Erythroblast (primary cell): ENCODE measurements at regions not wholly inside any gene's neighbourhood (a gene's known extent, or its start where the extent isn't known, plus 50 kb on each side); places are given as distances from the start of the nearest gene placed in this dataset.
"Not testable (repeated sequence)": the region's sequence is repeated elsewhere in the genome, so short reads cannot be mapped to it uniquely, and the experiment has no call there.

Experiments
- DNase-seq, 2 experiments: peaks; one replicate each; lab custom pipeline; 2025; lab: John Stamatoyannopoulos, UW
- GATA1 ChIP-seq: IDR thresholded peaks from 2 replicates; pipeline ENCODE4 v1.6.1; 2011; ENCODE audit warnings: low read depth, mild to moderate bottlenecking, control low read depth, low read length, moderate library complexity
- POLR2A ChIP-seq: IDR thresholded peaks from 2 replicates; pipeline ENCODE4 v1.6.1; 2011; ENCODE audit warnings: mild to moderate bottlenecking, low read length

DNA sequence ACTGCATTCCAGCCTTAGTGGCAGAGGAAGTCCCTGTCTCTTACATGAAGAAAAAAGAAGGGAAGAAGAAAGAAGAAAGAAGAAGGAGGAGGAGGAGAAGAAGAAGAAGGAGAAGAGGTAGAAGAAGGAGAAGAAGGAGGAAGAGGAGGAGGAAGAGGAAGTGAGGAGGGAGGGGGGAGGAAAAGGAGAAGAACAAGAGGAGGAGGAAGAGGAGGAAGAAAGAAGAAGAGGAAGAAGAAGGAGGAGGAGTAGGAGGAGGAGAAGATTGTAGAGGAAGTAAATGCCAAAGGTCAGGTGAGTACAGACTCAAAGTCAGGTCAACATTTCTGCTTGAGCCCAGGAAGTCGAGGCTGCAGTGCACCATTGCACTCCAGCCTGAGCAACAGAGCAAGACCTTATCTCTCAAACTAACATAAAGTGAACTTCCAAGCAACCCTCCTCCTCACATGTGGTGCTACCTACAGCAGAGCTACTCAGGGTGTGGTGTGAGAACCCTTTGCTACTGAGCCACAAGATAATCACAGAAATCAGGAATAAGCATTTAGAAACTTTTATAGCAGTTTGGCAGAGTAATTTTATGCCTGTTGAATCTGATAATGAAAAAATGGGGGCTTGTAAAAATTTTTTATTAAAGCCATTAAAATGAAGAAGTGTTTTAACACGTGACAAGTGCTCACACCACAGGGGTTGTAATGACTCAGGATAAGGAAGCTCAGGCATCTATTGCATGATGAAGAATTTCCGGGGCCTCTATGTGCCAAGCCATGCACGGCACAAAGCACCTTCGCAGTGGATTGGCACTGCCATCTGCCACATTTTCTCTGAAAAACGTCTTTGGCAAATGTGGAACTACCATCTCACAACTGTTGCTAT lies 224.9 kb upstream of the AUTS2 start:
- DNase-seq, result no peak
- TF ChIP-seq GATA1 (no peak), POLR2A (no peak)

DNA sequence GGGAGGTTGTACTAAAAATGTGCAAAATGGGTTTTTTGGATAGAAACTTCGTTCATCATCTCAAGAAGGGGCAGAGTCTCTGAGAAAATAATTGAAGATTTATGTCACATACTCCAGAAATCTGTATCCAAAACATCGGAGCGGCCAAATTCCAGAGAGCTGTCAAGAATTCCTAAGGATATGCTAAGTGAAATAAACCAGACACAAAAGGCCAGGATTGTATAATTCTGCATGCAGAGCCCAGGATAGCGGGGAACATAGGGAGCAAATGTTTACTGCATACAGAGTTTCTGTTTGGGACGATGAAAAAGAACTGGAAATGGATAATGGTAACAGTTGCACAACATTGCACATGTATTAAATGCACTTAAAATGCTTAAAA lies 224.2 kb upstream of the AUTS2 start:
- DNase-seq, result no peak
- TF ChIP-seq GATA1, result no peak
- TF ChIP-seq POLR2A, result no peak

DNA sequence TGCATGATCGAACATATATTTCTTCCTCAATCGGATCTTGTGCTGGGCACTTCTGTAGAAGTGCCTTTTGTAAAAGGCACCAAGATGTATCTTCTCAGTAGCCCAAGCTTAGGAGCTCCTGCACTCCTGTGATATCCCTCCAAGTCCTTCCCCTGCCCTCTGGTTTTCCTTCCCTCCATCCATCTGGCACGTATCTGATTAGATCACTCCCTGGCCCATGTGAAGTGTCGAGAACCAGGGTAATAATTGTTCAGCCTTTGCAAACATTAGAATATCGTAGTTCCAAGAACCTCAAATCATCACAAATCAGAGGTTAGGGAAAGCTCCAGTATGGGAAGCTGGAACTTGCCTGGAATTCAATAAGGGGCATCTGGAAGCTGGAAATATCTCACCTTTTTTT lies 221.1 kb upstream of the AUTS2 start:
- TF ChIP-seq GATA1, result no peak
- no peak for TF ChIP-seq POLR2A
- no peak for DNase-seq

DNA sequence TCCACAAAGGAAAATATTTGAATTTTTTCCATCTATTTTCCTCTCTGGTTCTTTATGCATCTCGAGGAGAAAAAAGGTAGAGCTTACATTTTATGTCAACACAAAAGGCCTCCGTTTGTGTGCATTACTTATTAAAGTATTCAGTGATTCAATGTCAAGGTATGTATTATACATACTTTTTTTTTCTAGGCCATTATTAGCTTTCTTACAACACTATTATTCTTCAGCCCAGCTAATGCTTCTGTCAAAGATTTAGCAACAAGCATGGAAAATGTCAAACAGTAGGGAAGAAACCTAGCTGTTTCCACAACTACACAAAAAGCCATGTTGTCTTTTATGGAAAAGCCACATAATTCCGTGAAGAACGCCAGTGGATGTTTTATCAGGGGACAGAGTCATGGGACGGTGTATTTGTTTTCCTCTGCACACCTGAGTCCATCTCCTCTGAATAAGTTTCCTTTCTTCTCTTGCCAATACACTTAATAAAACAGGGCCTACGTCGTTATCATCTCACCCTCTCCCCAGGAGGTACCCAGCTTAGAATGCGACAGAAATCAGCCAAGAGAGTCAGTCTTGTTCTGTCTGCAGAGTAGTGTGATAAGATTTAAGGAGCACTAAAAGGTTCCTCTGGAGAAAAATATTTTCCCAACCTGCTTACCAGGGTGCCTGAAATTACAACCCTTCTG lies 209.7 kb upstream of the AUTS2 start:
- no peak for TF ChIP-seq GATA1
- no peak for TF ChIP-seq POLR2A

DNA sequence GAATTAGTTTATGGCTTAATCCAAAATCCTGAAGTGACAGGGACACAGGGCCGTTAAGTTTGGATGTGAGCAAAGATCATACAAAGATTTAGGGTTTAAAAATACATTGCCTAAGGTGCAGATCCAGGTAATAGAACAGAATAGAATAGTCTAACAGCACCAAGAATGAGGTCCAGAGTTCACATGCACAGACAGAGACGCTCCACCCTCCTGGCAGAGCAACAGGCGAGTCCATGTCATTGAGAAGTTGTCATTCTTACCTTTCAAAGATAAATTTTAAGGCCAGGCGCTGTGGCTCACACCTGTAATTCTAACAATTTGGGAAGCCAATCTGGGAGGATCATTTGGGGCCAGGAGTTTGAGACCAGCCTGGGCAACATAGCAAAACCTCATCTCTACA lies 209.1 kb upstream of the AUTS2 start:
- DNase-seq, result no peak
- TF ChIP-seq GATA1 (no peak), POLR2A (no peak)

More for the DNA sequence above, 209.7 kb upstream of the AUTS2 start:
- DNase-seq, result no peak

DNA sequence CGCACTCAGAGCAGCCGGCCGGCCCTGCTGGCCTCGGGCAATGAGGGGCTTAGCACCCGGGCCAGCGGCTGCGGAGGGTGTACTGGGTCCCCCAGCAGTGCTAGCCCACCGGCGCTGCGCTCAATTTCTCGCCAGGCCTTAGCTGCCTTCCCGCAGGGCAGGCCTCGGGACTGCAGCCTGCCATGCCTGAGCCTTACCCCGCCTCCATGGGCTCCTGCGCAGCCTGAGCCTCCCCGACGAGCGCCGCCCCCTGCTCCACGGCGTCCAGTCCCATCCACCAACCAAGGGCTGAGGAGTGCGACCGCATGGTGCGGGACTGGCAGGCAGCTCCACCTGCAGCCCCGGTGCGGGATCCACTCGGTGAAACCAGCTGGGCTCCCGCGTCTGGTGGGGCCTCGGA lies 204.4 kb upstream of the AUTS2 start:
- DNase-seq, result not testable (repeated sequence)

DNA sequence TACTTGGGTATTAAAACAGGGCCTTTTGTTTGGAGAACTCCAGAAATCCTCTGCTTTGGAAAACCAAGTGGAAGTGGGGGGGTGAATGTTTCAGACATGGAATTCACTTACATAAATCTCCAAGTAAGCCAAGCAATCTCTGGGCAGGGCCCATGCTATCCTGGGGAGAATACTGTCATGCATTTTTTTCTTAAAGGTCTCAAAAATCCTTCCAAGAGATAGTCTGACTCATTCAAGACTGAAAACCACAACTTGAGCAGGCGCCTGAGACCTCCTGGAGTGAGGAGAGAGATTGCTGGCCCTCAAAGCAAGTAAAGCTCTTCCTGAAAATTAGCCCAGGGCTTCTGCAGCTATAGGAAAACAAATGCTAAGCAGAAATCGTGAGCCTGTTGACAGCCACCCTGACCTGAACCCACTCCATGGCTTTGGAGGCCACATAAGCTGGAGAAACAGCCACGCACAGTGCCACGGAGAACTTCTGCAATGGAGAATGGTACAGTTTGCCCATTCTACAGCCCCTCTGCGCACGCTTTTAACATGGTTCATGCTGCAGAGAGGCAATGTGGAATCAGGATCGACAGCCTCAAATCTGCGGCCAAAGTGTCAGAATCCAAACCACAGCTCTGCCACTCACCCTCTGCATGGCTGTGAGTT lies 203.1 kb upstream of the AUTS2 start:
- DNase-seq, result no peak
- TF ChIP-seq GATA1, result no peak
- TF ChIP-seq POLR2A, result no peak

DNA sequence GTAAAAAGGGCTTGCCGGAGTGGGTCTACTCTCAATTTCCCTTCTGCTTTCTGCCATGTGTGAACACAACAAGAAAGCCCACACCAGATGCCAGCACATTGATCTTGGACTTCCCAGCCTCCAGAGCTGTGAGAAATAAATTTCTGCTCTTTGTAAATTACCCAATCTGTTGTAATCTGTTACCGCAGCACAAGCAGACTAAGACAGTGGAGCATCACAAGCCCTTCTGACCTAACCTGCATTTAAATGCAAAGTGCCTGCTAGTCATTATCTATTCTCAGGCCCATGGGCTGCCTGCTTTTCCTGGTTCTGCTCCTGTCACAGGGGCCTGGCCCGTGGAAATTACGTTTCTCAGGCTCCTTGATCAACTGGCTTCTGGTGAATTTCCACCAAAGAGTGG lies 199.3 kb upstream of the AUTS2 start:
- no peak for DNase-seq
- TF ChIP-seq GATA1 (no peak), POLR2A (no peak)

DNA sequence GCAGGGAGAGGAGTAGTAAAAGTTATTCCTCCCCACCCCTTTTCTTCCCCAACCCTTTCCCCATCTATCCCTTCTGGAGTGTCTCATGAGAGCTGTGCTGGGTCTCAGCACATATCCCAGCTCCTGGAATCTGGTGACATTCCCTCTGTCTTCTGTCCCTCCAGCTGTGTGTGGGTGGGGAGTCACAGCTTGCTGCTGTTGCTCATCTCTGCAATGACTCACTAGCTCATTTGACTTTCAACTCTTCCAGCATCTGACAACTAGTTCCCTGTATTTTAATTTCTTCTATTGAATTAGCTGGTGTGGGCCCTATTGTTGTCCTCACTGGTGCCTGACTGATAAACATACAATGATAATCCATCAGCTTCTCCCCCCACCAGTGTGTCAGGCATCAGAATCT lies 198.9 kb upstream of the AUTS2 start:
- no peak for DNase-seq
- TF ChIP-seq POLR2A, result no peak
- no peak for TF ChIP-seq GATA1

DNA sequence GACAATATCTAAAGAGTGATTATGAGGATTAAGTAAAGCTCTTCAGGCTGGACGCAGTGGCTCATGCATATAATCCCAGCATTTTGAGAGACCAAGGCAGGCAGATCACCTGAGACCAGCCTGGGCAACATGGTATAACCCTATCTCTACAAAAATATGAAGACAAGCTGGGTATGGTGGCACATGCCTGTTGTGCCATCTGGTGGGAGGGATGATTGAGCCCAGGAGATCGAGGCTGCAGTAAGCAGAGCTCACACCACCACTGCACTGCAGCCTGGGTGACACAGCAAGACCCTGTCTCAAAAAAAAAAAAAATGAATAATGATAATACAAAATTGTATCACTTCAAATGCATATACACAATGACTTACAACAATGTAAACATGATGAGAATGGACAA lies 195.6 kb upstream of the AUTS2 start:
- TF ChIP-seq GATA1 (no peak), POLR2A (no peak)
- DNase-seq, result no peak

- peak in 1 of 2 experiments; percentile 1 for DNase-seq
- no peak for TF ChIP-seq GATA1
- no peak for TF ChIP-seq POLR2A
These were observed 195.1 kb upstream of the AUTS2 start for GRCh38 chr7:69403169-69403568.

GRCh38 chr7:69411018-69411417 lies 187.3 kb upstream of the AUTS2 start:
- no peak for DNase-seq
- TF ChIP-seq POLR2A (no peak), GATA1 (no peak)

GRCh38 chr7:69411466-69411865 lies 186.8 kb upstream of the AUTS2 start:
- TF ChIP-seq POLR2A (no peak), GATA1 (no peak)

GRCh38 chr7:69412331-69413146 lies 185.7 kb upstream of the AUTS2 start:
- peak; percentile 7 to 28 for DNase-seq

More at GRCh38 chr7:69411466-69411865, 186.8 kb upstream of the AUTS2 start:
- no peak for DNase-seq

More at GRCh38 chr7:69412331-69413146, 185.7 kb upstream of the AUTS2 start:
- TF ChIP-seq POLR2A (peak; percentile 54), GATA1 (no peak)
